IMR-90 (cell line): ENCODE measurements at regions not wholly inside any gene's neighbourhood (a gene's known extent, or its start where the extent isn't known, plus 50 kb on each side); places are given as distances from the start of the nearest gene placed in this dataset.

Experiments
- POLR2A ChIP-seq: IDR thresholded peaks from 2 replicates; pipeline ENCODE4 v1.6.1; 2012; ENCODE audit warnings: mild to moderate bottlenecking, low read depth, low read length
- TF ChIP-seq, protein P1 (sequence below): conservative IDR thresholded peaks from 2 replicates; pipeline ENCODE4 v1.5.1; 2012; ENCODE audit warnings: mild to moderate bottlenecking, low read depth, low read length, improper control_type of control experiment

DNA sequence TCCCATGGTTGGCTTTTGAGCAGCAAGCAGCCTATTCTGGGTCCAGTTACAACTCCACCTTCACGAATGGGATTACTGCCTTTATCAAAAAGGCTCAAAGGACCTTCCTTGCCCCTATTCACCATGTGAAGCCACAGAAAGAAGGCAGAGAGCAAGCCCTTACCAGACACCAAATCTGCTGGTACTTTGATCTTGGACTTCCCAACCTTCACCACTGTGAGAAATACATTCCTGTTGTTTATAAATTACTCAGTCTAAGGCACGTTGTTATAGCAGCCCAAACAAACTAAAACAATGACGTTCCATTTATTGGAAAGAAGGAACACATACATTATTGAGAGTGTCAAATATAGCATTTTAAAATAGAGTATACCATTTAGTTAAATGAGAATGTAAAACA lies 1557.9 kb downstream of the PLA2G4A start:
- TF ChIP-seq, protein P1, sequence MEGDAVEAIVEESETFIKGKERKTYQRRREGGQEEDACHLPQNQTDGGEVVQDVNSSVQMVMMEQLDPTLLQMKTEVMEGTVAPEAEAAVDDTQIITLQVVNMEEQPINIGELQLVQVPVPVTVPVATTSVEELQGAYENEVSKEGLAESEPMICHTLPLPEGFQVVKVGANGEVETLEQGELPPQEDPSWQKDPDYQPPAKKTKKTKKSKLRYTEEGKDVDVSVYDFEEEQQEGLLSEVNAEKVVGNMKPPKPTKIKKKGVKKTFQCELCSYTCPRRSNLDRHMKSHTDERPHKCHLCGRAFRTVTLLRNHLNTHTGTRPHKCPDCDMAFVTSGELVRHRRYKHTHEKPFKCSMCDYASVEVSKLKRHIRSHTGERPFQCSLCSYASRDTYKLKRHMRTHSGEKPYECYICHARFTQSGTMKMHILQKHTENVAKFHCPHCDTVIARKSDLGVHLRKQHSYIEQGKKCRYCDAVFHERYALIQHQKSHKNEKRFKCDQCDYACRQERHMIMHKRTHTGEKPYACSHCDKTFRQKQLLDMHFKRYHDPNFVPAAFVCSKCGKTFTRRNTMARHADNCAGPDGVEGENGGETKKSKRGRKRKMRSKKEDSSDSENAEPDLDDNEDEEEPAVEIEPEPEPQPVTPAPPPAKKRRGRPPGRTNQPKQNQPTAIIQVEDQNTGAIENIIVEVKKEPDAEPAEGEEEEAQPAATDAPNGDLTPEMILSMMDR = no peak
- TF ChIP-seq POLR2A = no peak
